Astrocyte (in vitro differentiated cells and primary cell): ENCODE measurements at regions not wholly inside any gene's neighbourhood (a gene's known extent, or its start where the extent isn't known, plus 50 kb on each side); places are given as distances from the start of the nearest gene placed in this dataset.

Experiments
- DNase-seq: peaks from one replicate; pipeline ENCODE4 v3.0.0-alpha.2; 2010; ENCODE audit warnings: low read depth
- FAIRE-seq: peaks from 2 replicates; lab custom pipeline; 2011; peaks lifted over from hg19 to GRCh38; lab: Jason Lieb, UNC
- H2AFZ ChIP-seq: 2 replicates; pipeline ENCODE4 v1.6.0; 2012; ENCODE audit warnings: low read depth, low read length, inconsistent platforms
- H3K27ac ChIP-seq: 2 replicates; pipeline ENCODE4 v1.5.1; 2011; ENCODE audit warnings: low read depth, low read length, inconsistent platforms
- H3K27me3 ChIP-seq: 2 replicates; pipeline ENCODE4 v1.6.0; 2011; ENCODE audit warnings: low read length, inconsistent platforms; ENCODE audit not compliant: insufficient read depth
- H3K36me3 ChIP-seq: 2 replicates; pipeline ENCODE4 v1.5.1; 2011; ENCODE audit warnings: low read length, inconsistent platforms; ENCODE audit not compliant: insufficient read depth
- H3K4me1 ChIP-seq: 2 replicates; pipeline ENCODE4 v1.5.1; 2011; ENCODE audit warnings: low read length, inconsistent platforms; ENCODE audit not compliant: insufficient read depth
- H3K4me2 ChIP-seq: 2 replicates; pipeline ENCODE4 v1.6.0; 2012; ENCODE audit warnings: low read length, inconsistent platforms
- H3K4me3 ChIP-seq: 2 replicates; pipeline ENCODE4 v1.5.1; 2011; ENCODE audit warnings: low read depth, mild to moderate bottlenecking, low read length, inconsistent platforms; ENCODE audit not compliant: insufficient read depth
- H3K79me2 ChIP-seq: 2 replicates; pipeline ENCODE4 v1.6.0; 2012; ENCODE audit warnings: mild to moderate bottlenecking, low read length, inconsistent platforms; ENCODE audit not compliant: insufficient read depth
- H3K9ac ChIP-seq: 2 replicates; pipeline ENCODE4 v1.6.0; 2012; ENCODE audit warnings: mild to moderate bottlenecking, low read length, inconsistent platforms
- H3K9me3 ChIP-seq: 2 replicates; pipeline ENCODE4 v1.5.1; 2012; ENCODE audit warnings: low read depth, mild to moderate bottlenecking, low read length, inconsistent platforms; ENCODE audit not compliant: insufficient read depth
- H4K20me1 ChIP-seq: 2 replicates; pipeline ENCODE4 v1.6.0; 2012; ENCODE audit warnings: low read length, inconsistent platforms; ENCODE audit not compliant: insufficient read depth
- H3K27ac Mint-ChIP-seq: one replicate; pipeline ENCODE4 v1.8.0; 2021; ENCODE audit warnings: mild to moderate bottlenecking, mixed read lengths; ENCODE audit not compliant: unreplicated experiment
- H3K27me3 Mint-ChIP-seq: one replicate; pipeline ENCODE4 v1.8.0; 2021; ENCODE audit warnings: low read depth, mixed read lengths; ENCODE audit not compliant: unreplicated experiment
- H3K36me3 Mint-ChIP-seq: one replicate; pipeline ENCODE4 v1.8.0; 2021; ENCODE audit warnings: low read depth, mixed read lengths; ENCODE audit not compliant: unreplicated experiment
- H3K4me1 Mint-ChIP-seq: one replicate; pipeline ENCODE4 v1.8.0; 2021; ENCODE audit warnings: low read depth, mixed read lengths; ENCODE audit not compliant: unreplicated experiment
- H3K4me3 Mint-ChIP-seq: one replicate; pipeline ENCODE4 v1.8.0; 2021; ENCODE audit warnings: mild to moderate bottlenecking, moderate library complexity, mixed read lengths; ENCODE audit not compliant: unreplicated experiment
- H3K9me3 Mint-ChIP-seq: one replicate; pipeline ENCODE4 v1.8.0; 2021; ENCODE audit warnings: mild to moderate bottlenecking, mixed read lengths; ENCODE audit not compliant: unreplicated experiment
- EZH2 ChIP-seq: IDR thresholded peaks from 2 replicates; pipeline ENCODE4 v1.6.1; 2012; ENCODE audit warnings: mild to moderate bottlenecking, low read length, inconsistent platforms; ENCODE audit not compliant: insufficient read depth
- TF ChIP-seq, protein P1 (sequence below): IDR thresholded peaks from 2 replicates; pipeline ENCODE4 v1.5.1; 2011; ENCODE audit warnings: low read depth, mild to moderate bottlenecking, inconsistent platforms, low read length, moderate library complexity; ENCODE audit not compliant: insufficient read depth

DNA sequence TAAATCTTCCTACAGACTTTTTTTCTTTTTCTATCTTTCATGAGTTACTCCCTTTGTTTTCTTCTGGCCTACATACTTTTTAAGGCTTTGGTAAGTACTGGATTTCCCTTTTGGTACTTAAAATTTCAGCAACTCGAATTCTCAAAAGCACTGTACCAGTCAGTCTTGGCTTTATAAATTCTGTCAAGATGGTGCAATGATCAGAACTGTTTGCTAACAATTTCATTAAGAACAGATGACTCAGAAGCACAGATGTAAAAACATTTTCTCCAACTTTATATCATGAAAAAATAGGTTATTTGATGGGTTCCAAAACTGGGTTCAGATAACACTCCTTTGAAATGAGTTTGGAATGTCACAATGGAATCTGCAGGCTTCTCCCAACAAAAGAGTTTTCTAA, 1961.8 kb upstream of the FLRT2 start:
- Mint-ChIP-seq H3K27ac (no peak overlapping the region), H3K9me3 (no peaks in the 10 kb centered on the region), H3K4me3 (no peak overlapping the region), H3K36me3 (no peaks in the 10 kb centered on the region), H3K4me1 (peaks cover 2% of the 10 kb centered on the region), H3K27me3 (no peaks in the 10 kb centered on the region)
- Histone ChIP-seq H3K9ac (no peak overlapping the region), H2AFZ (no peak overlapping the region), H3K27ac (no peak overlapping the region), H3K4me3 (no peak overlapping the region), H3K27me3 (no peaks in the 10 kb centered on the region), H3K4me1 (no peaks in the 10 kb centered on the region), H3K9me3 (no peaks in the 10 kb centered on the region), H3K79me2 (no peaks in the 10 kb centered on the region), H3K36me3 (no peaks in the 10 kb centered on the region), H4K20me1 (no peaks in the 10 kb centered on the region), H3K4me2 (no peak overlapping the region)
- no peak for FAIRE-seq
- DNase-seq = no peak
- no peak for TF ChIP-seq EZH2
- TF ChIP-seq, protein P1, sequence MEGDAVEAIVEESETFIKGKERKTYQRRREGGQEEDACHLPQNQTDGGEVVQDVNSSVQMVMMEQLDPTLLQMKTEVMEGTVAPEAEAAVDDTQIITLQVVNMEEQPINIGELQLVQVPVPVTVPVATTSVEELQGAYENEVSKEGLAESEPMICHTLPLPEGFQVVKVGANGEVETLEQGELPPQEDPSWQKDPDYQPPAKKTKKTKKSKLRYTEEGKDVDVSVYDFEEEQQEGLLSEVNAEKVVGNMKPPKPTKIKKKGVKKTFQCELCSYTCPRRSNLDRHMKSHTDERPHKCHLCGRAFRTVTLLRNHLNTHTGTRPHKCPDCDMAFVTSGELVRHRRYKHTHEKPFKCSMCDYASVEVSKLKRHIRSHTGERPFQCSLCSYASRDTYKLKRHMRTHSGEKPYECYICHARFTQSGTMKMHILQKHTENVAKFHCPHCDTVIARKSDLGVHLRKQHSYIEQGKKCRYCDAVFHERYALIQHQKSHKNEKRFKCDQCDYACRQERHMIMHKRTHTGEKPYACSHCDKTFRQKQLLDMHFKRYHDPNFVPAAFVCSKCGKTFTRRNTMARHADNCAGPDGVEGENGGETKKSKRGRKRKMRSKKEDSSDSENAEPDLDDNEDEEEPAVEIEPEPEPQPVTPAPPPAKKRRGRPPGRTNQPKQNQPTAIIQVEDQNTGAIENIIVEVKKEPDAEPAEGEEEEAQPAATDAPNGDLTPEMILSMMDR = no peak

DNA sequence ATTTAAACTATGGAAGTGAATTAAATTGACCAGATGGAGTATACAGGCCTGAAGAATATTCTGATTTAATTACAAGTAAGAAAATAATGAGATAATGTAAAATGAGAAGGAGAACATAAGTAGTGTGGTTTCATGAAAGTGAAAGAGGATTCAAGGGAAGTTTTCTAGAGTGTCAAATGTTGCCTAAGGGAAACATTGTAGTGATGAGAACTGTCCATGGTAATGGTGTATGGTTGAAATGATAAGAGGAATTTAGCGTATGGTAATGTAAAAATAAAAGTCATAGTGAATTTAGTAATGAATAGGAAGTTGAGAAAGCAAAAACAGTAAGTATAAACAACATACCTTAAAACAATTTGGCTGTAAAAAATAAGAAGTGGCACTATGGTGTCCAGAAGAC, 1954.6 kb upstream of the FLRT2 start:
- Histone ChIP-seq H3K4me1 (no peaks in the 10 kb centered on the region), H3K9me3 (no peaks in the 10 kb centered on the region), H3K79me2 (no peaks in the 10 kb centered on the region), H3K36me3 (no peaks in the 10 kb centered on the region), H3K27me3 (no peaks in the 10 kb centered on the region), H3K4me2 (no peak overlapping the region), H2AFZ (no peak overlapping the region), H3K9ac (no peak overlapping the region), H4K20me1 (no peaks in the 10 kb centered on the region), H3K27ac (no peak overlapping the region), H3K4me3 (no peak overlapping the region)
- DNase-seq (no peak), FAIRE-seq (no peak)
- TF ChIP-seq, protein P1 = no peak
- no peak for TF ChIP-seq EZH2
- Mint-ChIP-seq H3K4me1 (no peaks in the 10 kb centered on the region), H3K27ac (no peak overlapping the region), H3K4me3 (no peak overlapping the region), H3K9me3 (no peaks in the 10 kb centered on the region), H3K27me3 (no peaks in the 10 kb centered on the region), H3K36me3 (no peaks in the 10 kb centered on the region)

DNA sequence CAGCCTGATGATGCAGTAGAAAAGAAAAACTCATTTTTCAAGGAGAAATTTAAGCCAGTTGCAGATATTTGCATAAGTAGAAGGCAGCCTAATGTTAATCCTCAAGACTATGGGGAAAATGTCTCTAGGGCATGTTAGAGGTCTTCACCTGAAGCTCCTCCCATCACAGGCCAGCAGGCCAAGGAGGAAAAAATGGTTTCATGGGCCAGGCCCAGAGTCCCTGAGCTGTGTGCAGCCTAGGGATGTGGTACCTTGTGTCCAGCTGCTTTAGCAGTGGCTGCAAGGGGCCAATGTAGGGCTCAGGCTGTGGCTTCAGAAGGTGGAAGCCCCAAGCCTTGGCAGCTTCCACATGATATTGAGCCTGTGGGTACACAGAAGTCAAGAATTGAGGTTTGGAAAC, 1946.7 kb upstream of the FLRT2 start:
- no peak for FAIRE-seq

More for the DNA sequence above, 1946.7 kb upstream of the FLRT2 start:
- no peaks in the 10 kb centered on the region for H3K27me3 Mint-ChIP-seq
- no peak for DNase-seq
- no peak overlapping the region for H3K27ac Mint-ChIP-seq
- H3K27me3 ChIP-seq = no peaks in the 10 kb centered on the region
- no peaks in the 10 kb centered on the region for H3K9me3 Mint-ChIP-seq
- no peaks in the 10 kb centered on the region for H4K20me1 ChIP-seq
- TF ChIP-seq, protein P1 = no peak
- TF ChIP-seq EZH2 = no peak
- H3K4me3 ChIP-seq = no peak overlapping the region
- H3K4me1 Mint-ChIP-seq = no peaks in the 10 kb centered on the region
- no peaks in the 10 kb centered on the region for H3K36me3 ChIP-seq
- no peak overlapping the region for H3K4me3 Mint-ChIP-seq
- no peak overlapping the region for H3K27ac ChIP-seq
- H3K9me3 ChIP-seq = peaks cover 3% of the 10 kb centered on the region
- H3K36me3 Mint-ChIP-seq = no peaks in the 10 kb centered on the region
- H2AFZ ChIP-seq = no peak overlapping the region
- no peaks in the 10 kb centered on the region for H3K79me2 ChIP-seq
- no peak overlapping the region for H3K9ac ChIP-seq
- H3K4me1 ChIP-seq = no peaks in the 10 kb centered on the region
- H3K4me2 ChIP-seq = no peak overlapping the region
